T-helper 2 cell (primary cell): ENCODE measurements at regions not wholly inside any gene's neighbourhood (a gene's known extent, or its start where the extent isn't known, plus 50 kb on each side); places are given as distances from the start of the nearest gene placed in this dataset.

Source experiments
- DNase-seq, 5 experiments: peaks; one replicate each; pipeline versions ENCODE4 v3.0.0 to v3.0.0-alpha.2; 2012 to 2022

DNA sequence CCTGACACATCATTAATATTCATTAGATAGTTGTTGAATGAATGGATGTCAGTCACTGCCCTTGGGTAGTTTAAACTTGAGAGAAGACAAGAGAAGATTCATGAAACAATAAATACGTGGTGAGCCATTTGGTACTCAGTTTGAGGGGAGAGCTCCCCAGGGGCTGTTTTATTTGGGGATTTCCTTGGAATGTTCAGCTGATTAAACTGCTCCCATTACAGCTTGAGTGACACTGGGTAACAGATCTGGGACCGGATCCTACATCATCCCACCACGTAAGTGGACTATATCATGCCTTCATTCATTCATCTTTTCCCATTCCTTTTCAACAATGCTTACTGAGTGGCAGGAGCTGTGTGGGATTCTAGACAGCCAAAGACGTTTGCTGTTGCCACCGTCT is 162.0 kb downstream of the FAT3 start:
- DNase-seq, result no peak

DNA sequence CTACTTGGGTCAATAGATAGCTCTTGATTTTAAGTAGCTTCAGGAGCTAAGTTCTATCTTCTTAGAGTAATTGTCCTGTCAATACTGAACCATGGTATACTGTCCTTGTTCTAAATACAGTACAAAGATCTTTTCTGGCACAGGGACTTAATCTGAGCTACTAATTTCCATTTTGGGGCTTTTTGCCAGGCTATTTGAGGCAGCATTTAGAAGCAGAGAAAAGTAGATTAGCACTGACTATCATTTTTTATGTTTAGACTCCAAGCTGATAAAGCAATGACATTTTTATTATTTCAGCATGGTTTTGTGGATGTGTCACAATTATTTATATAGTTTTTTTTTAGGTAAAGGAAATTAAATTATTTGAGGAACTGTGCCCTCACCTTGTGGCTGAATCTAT is 163.2 kb downstream of the FAT3 start:
- DNase-seq, result no peak

DNA sequence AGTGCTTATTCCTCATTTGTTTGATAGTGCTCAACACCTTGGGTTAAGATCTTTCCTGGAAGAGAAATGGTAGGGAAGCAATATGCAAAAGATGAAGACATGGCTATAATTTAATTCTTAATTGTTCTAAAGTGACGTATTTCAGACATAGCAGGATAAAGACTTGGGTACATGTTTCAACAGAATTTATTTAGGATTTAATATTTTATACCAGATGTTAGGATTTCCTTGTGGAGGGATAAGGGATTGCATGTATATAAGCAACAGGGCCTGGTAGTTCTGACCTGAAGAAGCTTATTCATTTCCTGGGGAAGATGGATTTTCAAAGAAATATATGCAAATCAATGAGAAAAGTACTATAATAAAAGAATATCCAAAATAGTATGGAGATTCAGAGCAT is 163.8 kb downstream of the FAT3 start:
- DNase-seq, result no peak

DNA sequence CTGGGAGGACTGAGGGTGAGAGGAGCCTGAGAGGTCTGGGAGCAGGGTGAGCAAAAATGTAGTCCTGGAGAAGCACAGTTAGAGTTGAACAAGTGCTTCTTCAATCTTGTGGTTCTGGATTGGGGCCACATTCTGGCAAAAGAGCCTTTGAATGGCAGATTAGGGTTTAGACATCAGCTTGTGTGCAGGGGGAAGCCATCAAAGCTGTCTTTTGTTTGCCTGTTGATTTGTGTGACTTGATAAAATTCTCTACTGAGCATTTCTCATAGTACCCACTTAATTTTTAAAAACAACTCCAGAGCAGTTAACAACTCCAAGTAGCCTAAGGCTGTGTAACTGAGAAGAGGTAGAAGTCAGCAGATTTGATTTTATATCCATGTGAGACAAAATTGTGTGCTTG is 166.2 kb downstream of the FAT3 start:
- DNase-seq, result no peak

DNA sequence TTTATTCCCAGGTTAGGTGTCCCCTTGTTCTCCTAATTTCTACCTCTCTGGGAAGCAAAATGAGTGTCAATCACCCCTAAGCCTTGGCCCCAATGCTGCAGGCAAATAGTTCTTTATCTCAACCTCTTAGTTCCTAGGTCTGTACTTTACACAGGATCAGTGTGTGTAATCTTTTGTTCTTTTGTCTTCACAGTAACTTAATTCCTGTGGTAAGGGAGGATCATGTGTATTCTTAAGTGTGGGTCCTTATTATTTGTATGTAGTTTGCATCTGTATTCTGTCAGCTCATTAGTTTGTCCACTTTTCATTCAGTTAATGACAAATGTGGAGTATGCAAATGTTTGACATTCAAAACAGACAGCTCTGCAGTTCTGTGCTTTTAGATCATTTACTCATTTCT is 166.7 kb downstream of the FAT3 start:
- no peak for DNase-seq

DNA sequence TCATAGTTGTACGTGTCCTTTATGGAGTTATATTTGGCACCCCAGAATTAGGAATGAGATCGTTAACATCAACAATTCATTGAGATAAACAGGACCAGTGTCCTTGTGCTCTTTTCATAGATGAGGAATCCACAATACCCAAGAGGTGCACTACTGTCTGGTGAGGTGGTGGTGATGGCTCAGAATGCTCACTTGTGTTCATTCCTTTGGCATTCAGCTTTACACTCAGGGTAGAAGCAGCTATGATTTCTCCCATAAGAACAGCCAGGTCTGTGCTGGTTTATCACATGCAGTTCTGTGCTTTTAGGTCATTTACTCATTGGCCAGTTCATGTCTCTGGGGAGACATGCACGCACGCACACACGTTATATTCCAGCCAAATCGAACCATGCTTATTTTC is 167.2 kb downstream of the FAT3 start:
- no peak for DNase-seq

DNA sequence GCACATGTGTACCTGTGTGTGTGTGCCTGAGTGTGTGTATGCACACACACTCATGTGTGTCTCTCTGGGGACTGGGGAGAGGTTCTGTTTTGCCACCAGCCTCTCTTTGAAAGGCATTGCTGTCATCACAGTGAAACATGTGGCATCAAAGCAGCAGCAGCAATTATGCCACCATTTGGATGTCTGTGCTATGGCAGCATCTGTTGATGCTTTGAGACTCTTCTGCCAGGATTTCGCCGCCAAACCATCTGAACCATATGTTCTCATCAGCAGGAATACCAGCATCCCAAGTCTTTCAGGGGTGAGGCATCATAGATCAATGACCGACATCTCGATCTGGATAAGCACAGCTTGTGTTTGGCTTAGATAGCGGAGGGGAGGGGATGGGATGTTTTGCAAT is 168.6 kb downstream of the FAT3 start:
- DNase-seq, result no peak

DNA sequence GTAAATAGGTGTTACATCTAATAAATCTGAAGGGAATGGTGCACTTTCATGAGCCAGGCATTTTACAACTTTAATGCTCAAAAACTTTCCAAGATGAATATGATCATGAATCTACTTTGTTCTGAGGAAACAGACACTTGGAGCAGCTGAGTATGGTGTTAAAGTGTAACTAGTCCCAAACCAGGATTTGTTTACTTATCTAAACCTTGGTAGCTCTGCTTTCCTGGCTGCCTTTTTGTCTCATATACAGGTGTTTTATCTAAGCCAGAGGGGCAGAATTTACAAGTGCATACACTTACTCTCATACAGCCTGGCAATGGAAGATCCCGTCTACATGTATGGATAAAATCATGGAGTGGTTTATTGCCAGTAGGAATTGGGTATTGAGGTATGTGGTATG is 171.5 kb downstream of the FAT3 start:
- DNase-seq, result no peak

DNA sequence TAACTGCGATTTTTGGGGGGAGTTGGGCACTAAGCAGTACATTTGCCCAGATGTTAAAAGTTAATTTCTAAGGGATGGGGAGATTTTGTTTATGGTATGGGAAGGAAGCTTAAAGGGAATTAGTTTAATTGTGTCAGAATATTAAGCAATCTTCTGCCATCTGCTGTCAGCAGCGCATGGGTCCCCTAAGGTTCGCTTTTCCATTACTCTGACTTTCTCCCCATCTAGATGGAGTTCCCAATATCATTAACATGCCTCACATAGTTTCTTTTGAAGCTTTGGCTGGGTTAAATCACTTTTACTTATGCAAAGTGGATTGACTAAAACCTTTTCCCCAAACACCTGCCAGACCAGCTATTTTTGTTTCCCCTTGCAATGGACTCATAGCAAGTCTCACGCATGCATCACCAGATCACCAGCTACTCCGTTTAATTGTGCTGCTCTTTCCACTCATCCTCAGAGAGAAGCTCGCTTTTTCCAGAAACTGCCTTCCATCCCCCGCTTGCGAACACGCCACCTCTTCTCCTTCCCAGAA is 172.7 kb downstream of the FAT3 start:
- no peak for DNase-seq

DNA sequence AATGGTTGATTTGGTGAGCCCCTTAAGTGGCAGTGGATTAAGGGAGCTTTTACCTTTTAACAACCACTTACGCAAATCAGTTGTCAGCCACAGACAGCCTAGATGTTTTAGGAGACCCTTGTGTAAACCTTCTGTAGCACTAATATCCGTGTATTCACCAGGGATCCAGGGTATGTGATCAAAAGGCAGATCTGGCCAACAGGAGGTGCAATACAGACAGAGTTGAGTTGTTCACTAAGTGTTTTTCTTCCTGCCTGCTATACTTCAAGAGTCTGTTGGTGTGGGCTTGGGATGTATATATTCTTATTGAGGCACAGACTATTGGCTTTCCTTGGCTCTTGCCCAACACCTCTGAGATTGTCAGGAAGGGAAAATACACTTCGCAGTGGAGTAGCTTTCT is 175.1 kb downstream of the FAT3 start:
- DNase-seq, result no peak

DNA sequence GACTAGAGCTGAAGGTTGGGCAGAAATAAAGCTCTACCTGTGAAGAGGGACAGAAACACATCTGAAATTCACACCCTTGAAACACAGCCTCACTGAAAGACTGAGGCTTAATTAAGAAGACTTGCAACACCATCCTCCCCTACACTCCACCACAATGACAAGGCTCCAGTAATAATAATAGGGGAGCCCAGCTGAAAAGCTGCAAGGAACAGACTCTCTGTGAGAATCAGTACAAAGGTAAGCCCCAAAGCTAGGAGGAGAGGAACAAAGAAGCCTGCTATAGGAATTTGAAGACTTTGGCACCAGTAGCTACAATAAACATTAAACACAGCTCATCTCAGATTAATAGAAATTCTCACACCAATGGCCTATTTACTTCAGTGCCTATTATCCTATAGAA is 176.9 kb downstream of the FAT3 start:
- no peak for DNase-seq

DNA sequence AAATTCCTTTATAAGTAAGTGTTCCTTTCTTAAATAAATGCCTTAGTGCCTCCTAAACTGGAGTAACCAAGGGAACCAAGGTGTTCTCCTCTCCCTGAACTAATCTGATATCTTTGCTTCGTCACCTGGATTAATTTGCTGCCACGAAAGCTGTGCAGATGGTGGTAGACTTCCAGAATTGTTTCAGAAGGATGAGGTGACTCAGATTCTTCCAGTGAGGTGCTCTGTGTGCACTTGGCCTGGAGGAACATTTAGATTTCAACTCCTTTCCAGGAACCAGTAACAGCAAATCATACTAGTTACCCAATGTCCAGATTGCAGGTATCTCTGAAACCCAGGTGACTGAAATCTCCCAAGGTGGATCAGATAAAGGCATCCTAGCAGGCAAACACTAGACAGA is 181.9 kb downstream of the FAT3 start:
- DNase-seq, result no peak

DNA sequence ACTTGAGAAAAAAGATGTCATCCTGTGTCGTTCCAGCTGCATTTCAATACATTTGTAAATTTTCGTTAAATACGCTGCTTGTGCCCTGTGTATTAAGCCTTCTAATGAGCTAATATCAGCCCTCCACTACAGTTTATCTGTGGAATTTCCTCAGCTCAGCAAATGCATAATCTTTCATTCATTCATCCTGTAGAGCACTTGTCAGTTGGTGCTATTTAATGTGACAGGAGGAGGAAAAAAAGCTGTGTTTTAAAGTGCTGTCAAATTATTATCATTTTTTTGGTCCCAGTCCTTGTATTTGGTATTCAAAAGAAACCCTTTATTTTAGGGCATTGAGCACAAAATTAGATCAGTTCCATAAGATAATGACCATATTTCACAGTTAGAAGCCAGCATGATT is 184.7 kb downstream of the FAT3 start:
- no peak for DNase-seq

DNA sequence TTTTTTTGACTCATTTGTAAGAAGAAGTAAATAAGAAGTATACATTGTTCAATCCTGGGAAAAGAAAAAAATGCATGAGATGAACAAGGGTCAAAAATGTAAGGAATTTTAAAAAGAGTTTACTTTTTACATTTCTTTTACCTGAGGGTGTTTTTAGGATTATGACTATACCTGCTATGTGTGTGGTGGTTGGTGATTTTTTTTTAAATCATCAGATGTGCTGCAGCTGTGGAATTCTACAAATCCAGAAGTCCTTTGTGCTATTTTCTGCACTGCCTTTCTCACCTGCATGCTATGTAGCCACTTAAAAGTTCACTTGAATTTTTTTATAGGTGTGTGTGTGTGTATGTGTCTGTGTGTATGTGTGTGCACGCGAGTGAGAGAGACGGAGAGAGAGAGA is 185.3 kb downstream of the FAT3 start:
- no peak for DNase-seq

DNA sequence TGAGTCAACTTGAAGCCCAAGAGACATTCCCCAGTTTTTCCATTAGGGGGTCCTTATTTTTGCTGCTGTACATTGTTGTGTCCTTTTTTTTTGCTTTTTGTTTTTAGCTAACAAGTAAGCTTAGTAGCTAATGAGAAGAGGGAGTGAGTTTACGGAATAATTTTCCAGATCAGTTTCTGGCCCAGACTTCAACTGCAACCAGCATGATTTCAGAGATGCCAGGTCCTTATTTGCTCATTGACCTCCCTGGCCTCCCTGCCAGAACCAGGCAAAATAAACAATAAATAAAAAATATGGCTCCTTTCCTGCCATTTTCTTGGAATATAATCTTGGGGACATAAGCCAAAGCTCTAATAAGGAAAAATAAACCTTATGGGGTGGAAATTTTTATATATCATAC is 185.9 kb downstream of the FAT3 start:
- DNase-seq, result no peak

DNA sequence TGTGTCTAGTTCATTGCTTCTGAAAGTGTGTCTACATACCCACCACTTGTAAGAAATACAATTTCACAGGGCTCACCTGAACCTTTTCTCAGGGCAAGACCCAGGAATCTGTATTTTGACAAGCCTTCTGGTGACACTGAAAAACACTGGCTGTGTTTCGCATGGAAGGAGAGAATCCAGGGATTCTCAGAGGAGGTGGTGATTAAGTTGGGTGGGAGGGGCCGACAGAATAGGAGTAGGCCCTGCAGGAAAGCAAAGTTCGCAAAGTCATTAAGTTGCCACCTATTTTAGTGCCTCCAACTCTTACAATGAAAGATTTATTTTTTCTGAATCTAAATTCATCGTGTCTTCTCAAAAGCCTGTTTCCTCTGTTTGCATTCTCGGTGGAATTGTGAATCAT is 186.8 kb downstream of the FAT3 start:
- DNase-seq, result no peak

DNA sequence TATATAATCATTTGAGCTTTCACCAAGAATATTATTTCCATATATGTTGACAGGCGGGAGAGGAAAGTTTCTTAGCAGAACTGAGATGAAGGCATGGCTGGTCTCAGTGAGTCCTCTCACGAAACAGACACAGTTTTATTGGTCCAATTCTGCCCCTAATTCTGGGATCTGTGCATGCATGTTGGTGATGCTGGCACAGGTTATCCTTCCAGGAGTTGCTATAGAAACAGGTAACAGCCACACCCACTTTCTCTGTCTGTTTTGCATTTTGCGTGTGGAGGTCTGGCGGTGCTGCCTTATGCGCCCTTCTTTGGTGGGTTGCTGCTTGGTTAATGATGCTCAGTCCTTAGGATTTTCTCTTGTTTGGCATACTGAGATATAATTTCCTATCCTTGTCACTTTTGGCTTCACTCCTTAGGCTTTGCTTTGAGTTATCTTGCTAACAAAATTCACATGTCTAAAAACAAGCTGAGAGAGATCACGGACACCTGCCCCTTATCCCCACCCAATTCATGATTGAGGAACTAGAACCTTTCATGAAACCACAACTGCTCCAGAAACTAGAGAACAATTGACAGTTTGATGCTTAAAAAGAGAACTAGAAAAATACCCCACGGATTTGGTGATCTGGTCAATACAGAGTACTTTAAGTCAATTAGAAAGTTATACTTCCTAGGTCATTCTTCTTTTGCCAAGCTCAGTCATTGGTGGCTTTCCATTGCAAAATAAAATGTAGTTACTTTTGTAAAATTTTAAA is 189.3 kb downstream of the FAT3 start:
- no peak for DNase-seq

DNA sequence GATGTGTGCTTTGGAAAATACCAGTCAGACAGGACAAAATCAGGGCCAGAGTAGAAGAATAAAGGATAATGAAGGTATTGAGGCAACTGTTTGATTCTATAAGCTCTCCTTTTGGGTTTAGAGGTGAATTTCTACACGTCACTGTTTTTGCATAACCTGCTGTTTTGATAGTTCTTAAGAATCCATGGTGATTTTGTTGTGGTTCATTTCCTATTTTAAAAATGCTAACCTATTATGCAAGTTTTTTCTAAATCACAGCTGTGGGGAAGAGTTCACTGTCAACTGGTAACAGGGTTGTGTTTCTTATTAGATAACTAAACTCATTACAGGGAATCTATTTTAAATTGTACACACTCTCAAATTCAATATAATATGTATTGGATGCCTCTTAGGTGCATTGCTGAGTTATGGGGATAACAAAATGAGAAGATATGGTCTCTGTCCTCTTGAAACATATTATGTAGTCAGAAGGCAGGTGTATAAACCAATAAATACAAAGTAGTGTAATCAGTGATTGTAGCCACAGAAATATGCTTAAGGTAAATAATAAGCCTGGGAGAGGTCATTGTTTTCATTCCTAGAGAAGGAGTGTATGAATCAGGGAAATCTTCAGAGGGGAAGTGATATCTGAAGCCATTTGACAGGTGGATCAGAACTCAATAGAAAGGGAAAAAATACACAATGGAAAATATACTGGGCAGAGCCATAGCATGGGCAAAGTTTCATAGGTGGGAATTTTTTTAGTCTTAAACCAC is 192.5 kb downstream of the FAT3 start:
- no peak for DNase-seq

DNA sequence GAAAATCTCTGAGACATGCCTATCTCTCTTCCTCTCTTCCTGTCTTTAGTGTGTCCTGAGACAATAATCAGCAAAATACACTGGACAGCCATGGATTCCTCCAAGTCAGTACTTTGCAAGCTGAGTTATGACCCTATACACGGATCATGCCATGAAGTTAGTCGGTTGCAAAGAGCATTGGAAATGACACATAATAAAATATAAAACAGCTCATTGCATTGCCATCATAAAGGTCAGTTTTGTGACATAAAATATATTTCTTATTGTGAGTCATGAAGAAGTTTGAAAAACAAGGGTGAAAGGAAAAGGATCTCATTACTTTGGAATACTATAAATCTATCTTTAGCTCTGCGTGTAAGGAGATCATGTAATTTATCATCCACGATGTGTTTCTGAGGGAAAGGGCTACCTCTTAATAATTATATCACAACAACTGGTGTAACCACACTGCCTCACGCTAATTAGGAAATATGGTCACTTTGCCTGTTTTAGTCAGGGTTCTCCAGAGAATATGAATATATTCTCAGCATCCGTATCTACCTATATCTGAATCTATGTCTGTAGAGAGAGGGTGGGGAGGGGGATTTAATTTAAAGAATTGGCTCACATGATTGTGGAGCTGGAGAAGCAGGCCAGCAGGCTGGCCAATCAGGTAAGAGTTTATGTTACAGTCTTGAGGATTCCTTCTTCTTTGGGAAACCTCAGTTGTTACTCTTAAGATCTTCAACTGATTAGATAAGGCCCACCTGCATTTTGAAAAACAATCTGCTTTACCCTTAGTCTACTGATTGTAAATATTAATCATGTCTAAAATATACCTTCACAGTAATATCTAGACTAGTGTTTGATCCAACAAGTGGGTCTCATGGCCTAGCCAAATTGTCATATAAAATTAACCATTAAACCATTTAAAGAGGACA is 198.8 kb downstream of the FAT3 start:
- no peak for DNase-seq

DNA sequence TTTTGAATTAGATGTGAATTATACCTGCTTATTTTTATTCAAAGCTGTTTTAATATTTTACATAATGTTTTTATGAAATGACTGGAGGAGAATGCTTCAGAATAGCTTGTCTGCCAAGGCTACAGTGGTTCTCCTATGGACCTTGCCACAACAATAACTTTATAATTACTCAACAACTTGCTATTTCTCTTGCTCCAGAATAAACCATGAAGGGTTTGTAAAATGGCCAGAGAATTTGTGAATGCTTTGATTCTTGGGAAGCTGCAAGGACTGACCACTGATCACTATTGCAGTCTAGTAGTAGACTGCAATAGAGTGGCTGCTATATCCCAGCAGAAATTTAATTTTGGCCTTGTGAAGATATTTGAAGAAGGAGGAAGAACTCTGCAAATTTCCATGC is 199.7 kb downstream of the FAT3 start:
- DNase-seq, result no peak

DNA sequence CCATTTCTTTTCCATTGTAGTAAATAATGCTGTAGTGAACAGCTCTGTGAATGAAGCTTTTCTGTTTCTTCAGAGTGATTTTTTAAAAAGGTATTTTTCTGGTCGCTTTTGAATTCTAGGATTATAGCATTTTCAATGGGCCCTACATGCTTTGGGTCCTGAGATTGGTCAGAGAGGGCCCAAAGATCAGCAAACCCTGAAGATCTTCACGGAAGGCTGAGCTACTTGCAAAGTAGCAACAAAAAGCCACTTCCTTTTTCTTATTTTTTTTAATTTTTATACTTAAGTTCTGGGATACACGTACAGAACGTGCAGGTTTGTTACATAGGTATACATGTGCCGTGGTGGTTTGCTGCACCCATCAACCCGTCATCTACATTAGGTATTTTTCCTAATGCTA is 200.5 kb downstream of the FAT3 start:
- no peak for DNase-seq

DNA sequence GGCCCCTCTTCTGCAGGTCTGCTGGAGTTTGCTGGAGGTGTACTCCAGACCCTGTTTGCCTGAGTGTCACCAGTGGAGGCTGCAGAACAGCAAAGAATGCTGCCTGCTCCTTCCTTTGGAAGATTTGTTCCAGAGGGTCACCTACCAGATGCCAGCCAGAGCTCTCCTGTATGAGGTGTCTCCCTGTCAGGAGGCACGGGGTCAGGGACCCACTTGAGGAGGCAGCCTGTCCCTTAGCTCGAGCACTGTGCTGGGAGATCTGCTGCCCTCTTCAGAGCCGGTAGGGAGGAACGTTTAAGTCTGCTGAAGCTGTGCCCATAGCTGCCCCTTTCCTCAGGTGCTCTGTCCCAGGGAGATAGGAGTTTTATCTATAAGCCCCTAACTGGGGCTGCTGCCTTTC is 207.9 kb downstream of the FAT3 start:
- DNase-seq, result no peak
